ENCODE measurements at regions not wholly inside any gene's neighbourhood (a gene's known extent, or its start where the extent isn't known, plus 50 kb on each side); places are given as distances from the start of the nearest gene placed in this dataset.

- no peak for TF ChIP-seq CTCF (IDR thresholded peaks at IDR 0.05; ENCODE audit: insufficient read depth, missing control alignments)
- no peak for DNase-seq (ENCODE audit: insufficient read length, low spot score)
- no peak for FAIRE-seq
Measured at GRCh38 chr14:53858345-53858684, 98.3 kb downstream of the BMP4 start.

- FAIRE-seq: no peak
- no peak for TF ChIP-seq CTCF (IDR thresholded peaks at IDR 0.05; ENCODE audit: insufficient read depth, missing control alignments)
Measured at GRCh38 chr14:53857625-53858344, 98.8 kb downstream of the BMP4 start.

GRCh38 chr14:53855574-53855973 is 101.1 kb downstream of the BMP4 start:
- FAIRE-seq (no peak), DNase-seq (ENCODE audit: insufficient read length, low spot score) (no peak)
- no peak for TF ChIP-seq CTCF (IDR thresholded peaks at IDR 0.05; ENCODE audit: insufficient read depth, missing control alignments)

More at GRCh38 chr14:53857625-53858344, 98.8 kb downstream of the BMP4 start:
- no peak for DNase-seq (ENCODE audit: insufficient read length, low spot score)

- DNase-seq (ENCODE audit: insufficient read length, low spot score) (no peak), FAIRE-seq (no peak)
- TF ChIP-seq CTCF (IDR thresholded peaks at IDR 0.05; ENCODE audit: insufficient read depth, missing control alignments): no peak
Measured at GRCh38 chr14:53855127-53855526, 101.5 kb downstream of the BMP4 start.

GRCh38 chr14:53851394-53852090 is 105.1 kb downstream of the BMP4 start:
- no peak for TF ChIP-seq CTCF (IDR thresholded peaks at IDR 0.05; ENCODE audit: insufficient read depth, missing control alignments)
- FAIRE-seq (no peak), DNase-seq (ENCODE audit: insufficient read length, low spot score) (no peak)

- no peak for TF ChIP-seq CTCF (IDR thresholded peaks at IDR 0.05; ENCODE audit: insufficient read depth, missing control alignments)
- FAIRE-seq (no peak), DNase-seq (ENCODE audit: insufficient read length, low spot score) (no peak)
Measured at GRCh38 chr14:53850714-53851296, 105.8 kb downstream of the BMP4 start.

GRCh38 chr14:53849549-53849948 is 107.1 kb downstream of the BMP4 start:
- TF ChIP-seq CTCF (IDR thresholded peaks at IDR 0.05; ENCODE audit: insufficient read depth, missing control alignments): no peak
- FAIRE-seq: no peak
- DNase-seq (ENCODE audit: insufficient read length, low spot score): no peak

Data from D721Med (cell line).